CD4-positive, alpha-beta T cell treated with Interleukin-1 beta for 1 hour (primary cell): ENCODE measurements at regions not wholly inside any gene's neighbourhood (a gene's known extent, or its start where the extent isn't known, plus 50 kb on each side); places are given as distances from the start of the nearest gene placed in this dataset.
"Not testable (repeated sequence)": the region's sequence is repeated elsewhere in the genome, so short reads cannot be mapped to it uniquely, and the experiment has no call there.

Experiments used
- DNase-seq, 2 donors: peaks; one replicate each; pipeline ENCODE4 v3.0.0-alpha.2; 2020 to 2022

- not testable (repeated sequence) for DNase-seq
These were observed 194.5 kb downstream of the C1orf94 start for GRCh38 chr1:34371179-34371578.

- no peak for DNase-seq
These were observed 195.3 kb downstream of the C1orf94 start for GRCh38 chr1:34371829-34372532.

- DNase-seq: no peak
These were observed 196.2 kb downstream of the C1orf94 start for GRCh38 chr1:34372891-34373290.

- DNase-seq: no peak
These were observed 197.2 kb downstream of the C1orf94 start for GRCh38 chr1:34373912-34374311.

DNA sequence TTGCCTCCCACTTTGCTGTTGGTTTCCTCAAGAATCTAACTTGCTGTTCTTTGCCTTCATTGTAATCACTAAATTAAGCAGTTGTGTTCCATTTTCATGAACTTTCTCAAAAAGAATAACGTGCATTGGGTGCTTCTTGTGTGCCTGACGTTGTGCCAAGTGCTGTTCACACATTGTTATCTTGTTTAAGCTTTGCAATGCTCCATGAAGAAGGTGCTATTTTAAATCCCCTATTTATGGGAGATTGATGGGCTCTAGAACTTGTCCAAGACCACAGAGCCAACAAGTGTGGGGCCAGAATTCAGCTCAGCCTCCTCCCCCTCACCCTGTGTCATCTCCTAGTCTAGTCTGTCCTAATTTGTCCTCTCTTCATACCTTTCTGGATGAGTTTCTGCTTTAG is 199.8 kb downstream of the C1orf94 start:
- no peak for DNase-seq

GRCh38 chr1:34378968-34379856 is 202.5 kb downstream of the C1orf94 start:
- DNase-seq: no peak

GRCh38 chr1:34379911-34380310 is 203.2 kb downstream of the C1orf94 start:
- no peak for DNase-seq

GRCh38 chr1:34380526-34381124 is 203.9 kb downstream of the C1orf94 start:
- no peak for DNase-seq

DNA sequence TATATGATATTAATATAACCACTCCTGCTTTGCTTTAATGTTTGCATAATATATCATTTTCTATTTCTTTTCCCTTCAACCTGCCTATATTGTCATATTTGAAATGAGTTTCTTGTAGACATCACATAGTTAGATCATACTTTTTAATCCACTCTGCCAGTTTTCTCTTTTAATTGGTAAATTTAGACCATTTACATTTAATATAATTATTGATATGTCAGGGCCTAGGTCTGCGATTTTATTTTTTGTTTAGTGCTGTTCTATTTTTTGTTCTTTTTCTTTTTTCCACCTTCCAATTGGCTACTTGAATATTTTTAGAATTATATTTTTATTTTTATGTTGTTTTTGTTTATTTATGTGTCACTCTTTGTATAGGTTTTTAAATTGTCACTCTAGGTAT is 213.3 kb downstream of the C1orf94 start:
- no peak for DNase-seq

DNA sequence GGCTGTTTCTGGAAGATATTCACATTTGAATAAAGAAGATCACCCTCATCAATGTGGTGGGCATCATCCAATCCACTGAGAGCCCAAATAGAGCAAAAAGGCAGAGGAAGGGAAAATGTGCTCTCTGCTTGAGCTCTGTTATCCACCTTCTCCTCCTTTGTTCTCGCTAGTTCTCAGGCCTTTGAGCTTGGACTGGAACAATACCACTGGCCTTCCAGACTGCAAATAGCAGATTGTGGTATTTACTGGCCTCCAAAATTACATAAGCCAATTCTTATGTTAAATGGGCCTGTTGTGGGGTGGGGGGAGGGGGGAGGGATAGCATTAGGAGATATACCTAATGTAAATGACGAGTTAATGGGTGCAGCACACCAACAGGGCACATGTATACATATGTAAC is 219.3 kb downstream of the C1orf94 start:
- DNase-seq: no peak

GRCh38 chr1:34398241-34398915 is 221.7 kb downstream of the C1orf94 start:
- DNase-seq: no peak

GRCh38 chr1:34398916-34399275 is 222.2 kb downstream of the C1orf94 start:
- no peak for DNase-seq

- no peak for DNase-seq
These were observed 224.0 kb downstream of the C1orf94 start for GRCh38 chr1:34400675-34401074.

DNA sequence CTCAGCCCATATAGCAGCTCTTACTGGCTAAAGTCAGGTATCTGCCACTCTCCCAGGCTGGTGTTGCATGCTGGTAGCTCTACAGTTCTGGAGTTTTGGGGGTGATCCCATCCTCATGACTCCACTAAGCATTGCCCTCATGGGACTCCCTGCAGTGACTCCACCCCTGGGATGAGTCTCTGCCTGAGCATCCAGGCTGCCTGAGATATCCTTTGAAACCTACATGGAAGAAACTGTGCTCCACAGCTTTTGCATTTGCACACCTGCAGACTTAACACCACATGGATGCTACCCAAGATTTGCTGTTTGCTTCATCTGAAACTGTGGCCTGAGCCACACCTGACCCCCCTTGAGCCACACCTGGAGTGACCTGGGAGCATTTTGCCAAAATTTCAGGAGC is 226.4 kb downstream of the C1orf94 start:
- no peak for DNase-seq

- no peak for DNase-seq
These were observed 228.1 kb downstream of the C1orf94 start for GRCh38 chr1:34404804-34405203.

DNA sequence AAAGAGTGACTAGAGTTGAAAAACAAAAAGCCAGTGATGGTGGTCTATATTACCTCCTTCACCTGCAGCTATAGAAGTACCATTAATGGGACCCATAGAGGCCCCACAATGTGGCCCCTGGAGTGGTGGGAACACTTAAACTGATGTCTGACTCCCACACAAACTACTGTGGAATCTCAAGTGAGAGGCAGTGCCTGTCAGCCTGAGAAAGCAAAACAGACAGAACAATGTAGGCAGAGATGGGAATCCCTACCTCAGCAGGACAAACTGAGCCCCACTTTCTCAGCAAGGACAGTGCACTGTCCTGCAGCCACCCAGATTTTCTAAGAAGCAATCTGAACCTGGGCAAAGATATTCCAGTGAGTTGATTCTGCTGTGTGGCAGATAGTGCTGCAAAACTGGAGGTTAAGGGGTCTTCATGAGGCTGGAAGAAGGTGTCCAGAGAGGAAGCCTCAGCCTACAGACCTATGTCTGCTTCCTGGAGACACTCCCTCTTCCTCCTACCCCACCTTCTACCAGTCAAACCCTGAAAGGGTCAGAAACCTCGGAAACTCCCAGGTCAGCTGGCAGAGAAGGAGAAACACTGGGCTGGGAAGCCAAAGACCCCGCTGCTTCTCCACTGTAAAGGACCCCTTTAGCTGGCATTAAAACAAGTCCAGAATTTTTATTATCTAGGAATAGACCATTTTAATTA is 228.7 kb downstream of the C1orf94 start:
- DNase-seq: no peak

GRCh38 chr1:34406377-34406776 is 229.7 kb downstream of the C1orf94 start:
- no peak for DNase-seq

GRCh38 chr1:34406833-34407539 is 230.3 kb downstream of the C1orf94 start:
- no peak for DNase-seq

GRCh38 chr1:34408011-34408410 is 231.3 kb downstream of the C1orf94 start:
- DNase-seq: no peak

- DNase-seq: no peak
These were observed 233.1 kb downstream of the C1orf94 start for GRCh38 chr1:34409689-34410229.

DNA sequence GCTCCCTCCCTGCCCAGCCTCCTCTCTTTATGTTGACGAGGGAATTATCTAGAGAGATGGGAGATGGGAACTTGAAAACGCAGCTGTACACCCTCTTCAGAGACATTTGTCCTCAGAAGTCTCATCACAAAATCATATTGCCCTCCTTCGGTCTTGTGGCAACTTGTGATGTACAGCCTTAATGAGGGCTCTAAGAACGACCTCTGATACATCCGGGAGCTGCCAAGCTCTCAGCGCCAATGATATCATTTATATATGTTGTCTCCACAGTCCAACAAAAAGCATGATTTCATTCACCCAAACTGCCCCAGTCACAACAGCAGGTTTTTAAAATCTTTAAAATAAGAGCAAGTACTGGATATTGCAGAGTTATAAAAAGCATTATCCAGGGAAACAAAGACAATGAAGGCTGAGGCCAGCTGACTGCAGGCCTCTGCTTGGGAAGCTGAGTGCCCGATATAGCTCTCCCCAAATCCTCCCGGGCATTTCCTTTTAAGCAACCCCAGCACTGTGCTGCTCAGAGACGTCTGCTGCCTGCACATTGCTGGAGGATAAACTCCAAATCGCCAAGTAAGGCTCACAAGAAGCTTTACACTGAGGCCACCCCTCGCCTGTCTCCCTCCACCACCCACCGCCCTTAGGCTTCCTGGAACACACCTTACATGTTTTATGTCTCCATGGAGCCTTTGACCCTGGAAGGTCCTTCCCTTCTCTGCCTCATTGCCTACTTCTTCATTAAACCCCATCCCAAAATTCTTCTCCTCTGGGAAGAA is 236.1 kb downstream of the C1orf94 start:
- DNase-seq: no peak
